Fibroblast of skin of left quadriceps (primary cell): ENCODE measurements at regions not wholly inside any gene's neighbourhood (a gene's known extent, or its start where the extent isn't known, plus 50 kb on each side); places are given as distances from the start of the nearest gene placed in this dataset.
"Not testable (repeated sequence)": the region's sequence is repeated elsewhere in the genome, so short reads cannot be mapped to it uniquely, and the experiment has no call there.

Source experiments
- DNase-seq, 2 experiments: peaks; one replicate each; pipeline ENCODE4 v3.0.0-alpha.2; 2013; ENCODE audit warnings: low read depth in 2 of 2

GRCh38 chr10:6984971-6985370 lies 404.9 kb upstream of the PRKCQ start:
- DNase-seq: no peak

- DNase-seq: not testable (repeated sequence)
Observed at GRCh38 chr10:6984016-6984415, 403.9 kb upstream of the PRKCQ start.

DNA sequence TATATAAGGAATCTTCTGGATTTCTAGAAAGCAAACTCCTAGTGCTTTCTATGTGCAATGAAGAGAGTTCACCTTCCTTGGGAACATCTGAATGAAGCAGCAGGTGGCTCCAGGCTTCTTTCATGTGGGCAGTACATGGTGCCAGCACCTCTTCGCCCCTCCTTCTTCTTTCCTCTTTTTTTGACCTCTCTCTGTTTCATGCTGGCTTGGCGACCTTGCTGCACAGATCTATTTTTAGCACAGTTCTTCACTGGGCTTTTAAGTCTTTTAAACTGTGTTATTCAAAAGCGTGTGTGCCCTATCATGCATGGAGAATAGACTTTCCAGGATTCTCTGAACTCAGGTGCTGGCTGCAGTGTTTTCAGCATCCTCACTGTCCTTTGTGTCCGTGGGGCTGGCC lies 400.3 kb upstream of the PRKCQ start:
- no peak for DNase-seq

DNA sequence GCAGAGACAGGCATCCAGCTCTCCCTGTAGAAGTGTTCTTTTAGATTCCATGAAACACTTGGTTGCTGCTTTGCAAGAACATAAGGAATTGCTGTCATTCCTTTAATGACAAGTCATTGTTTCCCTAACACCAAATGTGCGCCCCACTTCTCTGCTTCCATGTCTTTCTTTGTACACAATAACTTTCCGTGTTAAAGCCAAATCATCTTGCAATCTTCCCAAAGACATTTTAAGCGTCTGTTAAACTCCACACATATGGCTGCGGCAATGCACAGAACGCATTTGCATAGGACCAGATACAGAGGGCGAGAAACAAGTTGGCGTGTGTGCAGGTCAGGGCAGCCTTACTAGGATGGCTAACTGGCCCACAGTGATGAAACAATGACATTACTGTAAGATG lies 399.3 kb upstream of the PRKCQ start:
- no peak for DNase-seq

GRCh38 chr10:6978187-6978627 lies 398.1 kb upstream of the PRKCQ start:
- no peak for DNase-seq

DNA sequence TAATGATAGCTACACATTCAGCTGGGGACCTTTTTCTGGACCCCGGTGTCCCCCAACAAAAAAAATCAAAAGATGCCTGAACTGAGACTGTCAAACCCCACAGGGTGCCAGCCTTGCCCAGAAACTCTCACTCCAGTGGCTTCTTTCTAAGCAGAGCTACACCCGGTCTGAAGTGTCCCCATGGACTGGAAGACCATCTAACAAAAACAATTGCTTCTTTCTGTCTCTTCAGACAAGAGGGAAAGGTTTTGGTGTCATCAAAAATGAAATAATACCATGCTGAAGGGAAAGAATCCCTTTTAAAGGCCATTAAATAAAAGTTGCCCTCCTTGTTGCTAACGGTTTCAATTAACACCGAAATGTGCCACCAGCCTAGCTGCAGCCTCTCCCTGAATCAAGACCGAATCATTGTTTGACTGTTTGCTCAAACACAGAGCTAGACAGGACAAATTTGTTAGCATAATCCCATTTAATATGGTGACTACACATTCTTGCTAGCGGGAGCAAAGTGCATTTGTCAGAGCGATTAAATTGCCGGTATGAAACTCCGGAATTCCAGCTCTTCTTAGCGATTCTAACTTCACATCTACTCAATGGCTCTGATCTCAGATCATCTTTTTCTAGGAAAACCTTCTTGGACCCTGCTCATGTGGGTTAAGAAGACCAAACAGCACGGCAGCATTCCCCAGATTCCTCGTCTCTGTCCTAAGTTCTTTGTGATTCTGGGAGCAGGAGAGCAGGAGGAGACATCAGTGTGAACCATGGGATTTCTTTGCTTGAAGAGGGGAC lies 397.5 kb upstream of the PRKCQ start:
- no peak for DNase-seq

DNA sequence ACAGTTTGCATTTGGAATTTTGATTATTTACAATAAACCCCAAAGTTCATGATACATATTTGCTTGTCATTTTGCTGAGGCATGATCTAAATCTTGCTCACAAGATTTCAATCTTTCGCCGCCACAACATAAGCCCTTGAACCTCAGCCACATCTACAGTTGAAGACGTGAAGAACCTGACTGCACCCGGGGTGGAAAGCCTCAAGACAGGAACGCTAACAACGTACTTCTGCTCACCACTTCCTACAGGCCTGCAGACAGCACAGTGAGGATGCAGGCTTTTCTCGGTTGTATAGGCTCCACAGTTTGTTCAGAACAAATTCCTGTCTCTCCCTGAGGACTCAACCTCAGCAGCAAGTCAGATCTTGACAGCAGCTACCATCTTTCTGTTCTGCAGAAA lies 393.8 kb upstream of the PRKCQ start:
- DNase-seq: no peak

DNA sequence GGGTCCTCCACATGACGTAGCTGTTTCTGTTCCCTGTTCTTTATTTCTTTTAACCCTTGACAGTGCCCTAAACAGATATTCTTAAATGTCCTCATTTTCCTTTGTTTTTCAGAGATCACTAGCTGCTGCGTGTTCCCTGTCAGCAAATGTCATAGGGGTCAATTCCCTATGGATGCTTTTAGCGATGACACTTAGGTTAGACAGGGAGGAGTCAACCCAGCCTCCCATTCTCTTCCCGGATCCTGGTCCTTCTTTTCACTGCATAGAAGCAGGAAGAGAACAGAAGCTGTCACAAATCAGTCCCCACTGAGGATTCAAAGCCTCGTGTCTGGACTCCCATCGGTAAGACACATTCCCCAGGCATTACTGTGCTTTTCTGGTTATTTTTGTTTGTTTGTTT lies 392.1 kb upstream of the PRKCQ start:
- DNase-seq: no peak

DNA sequence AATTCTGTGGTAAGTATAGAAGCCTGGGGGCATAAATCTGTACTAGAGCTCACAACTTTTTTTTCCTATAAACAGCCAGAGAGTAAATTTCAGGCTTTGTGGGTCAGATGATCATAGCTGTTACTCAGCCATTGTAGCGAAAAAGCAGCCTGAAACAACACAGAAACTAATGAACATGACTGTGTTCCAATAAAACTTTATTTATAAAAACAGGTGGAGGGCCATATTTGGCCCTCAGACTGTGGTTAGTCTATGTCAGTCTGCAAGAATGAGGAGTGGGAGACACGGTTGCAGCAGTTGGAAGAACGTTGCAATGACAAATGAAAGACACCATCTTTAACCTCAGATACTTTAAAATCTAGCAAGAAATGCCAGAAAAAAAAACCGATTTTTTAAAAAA lies 389.6 kb upstream of the PRKCQ start:
- DNase-seq: no peak

DNA sequence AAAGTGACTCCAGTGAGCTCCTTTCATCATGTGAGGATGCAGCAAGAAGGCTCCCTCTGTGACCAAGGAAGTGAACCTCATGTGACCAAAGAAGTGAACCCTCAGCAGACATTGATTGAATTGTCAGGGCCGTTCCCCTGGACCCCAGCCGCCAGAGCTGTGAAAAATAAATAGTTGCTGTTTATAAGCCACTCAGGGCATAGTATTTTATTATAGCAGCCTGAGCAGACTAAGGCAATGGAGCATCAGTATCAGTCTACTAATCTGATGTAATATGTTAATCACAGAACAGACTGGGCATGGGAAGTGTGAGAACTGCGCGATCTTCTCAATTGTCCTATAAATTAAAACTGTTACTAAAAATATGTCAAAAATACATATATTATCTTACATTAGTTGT lies 384.5 kb upstream of the PRKCQ start:
- DNase-seq: no peak

- no peak for DNase-seq
Observed at GRCh38 chr10:6962576-6962975, 382.5 kb upstream of the PRKCQ start.

GRCh38 chr10:6958711-6959110 lies 378.6 kb upstream of the PRKCQ start:
- no peak for DNase-seq

GRCh38 chr10:6958254-6958653 lies 378.2 kb upstream of the PRKCQ start:
- DNase-seq: no peak

DNA sequence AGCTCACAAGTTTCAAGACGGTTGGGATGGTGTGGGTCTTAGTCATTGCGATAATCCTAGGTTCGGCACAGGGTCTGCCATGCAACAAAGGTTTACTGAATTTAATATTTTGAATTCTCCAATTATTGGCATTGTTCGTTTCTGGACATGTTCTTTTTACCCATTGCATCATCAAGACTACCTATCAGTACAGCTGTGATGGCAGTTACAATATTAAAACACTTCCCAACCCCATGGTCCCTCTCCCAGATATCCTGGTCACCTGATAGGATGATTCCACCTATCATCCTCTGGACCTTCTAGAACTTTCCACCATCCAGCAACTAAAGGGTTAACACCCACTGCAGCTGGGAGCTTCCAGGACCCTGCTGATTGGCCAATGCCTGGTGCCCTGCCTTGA lies 377.8 kb upstream of the PRKCQ start:
- DNase-seq: no peak

GRCh38 chr10:6956562-6956961 lies 376.5 kb upstream of the PRKCQ start:
- no peak for DNase-seq

GRCh38 chr10:6953271-6953801 lies 373.3 kb upstream of the PRKCQ start:
- DNase-seq: no peak

- no peak for DNase-seq
Observed at GRCh38 chr10:6951732-6952131, 371.7 kb upstream of the PRKCQ start.

DNA sequence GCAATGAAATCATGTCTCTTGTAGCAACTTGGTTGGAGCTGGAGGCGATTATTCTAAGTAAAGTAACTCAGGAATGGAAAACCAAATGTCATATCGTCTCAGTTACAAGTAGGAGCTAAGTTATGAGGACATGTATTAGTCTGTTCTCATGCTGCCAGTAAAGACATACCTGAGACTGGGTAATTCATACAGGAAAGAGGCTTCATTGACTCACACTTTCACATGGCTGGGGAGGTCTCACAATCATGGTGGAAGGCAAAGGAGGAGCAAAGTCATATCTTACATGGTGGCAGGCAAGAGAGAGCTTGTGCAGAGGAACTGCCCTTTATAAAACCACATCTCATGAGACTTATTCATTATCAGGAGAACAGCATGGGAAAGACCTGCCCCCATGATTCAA lies 370.1 kb upstream of the PRKCQ start:
- DNase-seq: no peak

DNA sequence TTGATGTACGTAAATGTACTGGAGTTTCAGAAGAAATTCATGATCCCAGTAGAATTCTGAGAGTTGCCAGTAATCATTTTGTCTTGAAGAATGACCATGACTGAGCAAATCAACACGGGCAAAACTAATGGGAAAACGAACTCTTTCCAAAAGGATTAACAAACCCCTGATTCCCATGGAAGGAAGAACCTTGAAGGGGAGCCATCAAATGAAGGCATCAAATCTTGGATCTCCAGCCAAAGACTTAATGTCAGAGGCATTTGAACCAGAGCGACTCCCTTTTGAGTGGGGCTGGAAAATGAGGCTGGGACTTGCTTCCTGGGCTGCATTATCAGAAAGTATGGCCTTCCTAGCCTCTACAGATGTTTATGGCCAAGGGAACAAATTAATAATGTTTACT lies 364.4 kb upstream of the PRKCQ start:
- DNase-seq: no peak

DNA sequence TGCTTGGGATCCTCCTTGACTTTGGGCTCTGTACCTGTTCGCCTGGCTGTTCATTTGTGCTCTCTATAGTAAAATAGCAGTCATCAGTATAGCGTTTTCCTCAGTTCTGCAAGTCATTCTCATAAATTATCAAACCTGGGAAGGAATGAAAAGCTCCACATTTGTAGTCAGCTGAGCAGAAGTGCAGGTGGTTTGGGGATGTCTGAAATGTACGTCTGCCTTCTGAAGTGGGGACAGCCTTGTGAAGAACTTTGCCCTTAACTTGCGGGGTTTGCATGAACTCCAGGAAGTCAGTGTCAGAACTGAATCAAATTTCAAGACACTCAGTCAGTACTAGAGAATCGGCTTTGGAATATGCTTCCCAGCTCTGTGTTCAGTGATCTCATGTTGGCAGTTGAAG lies 358.3 kb upstream of the PRKCQ start:
- no peak for DNase-seq

GRCh38 chr10:6936931-6937330 lies 356.9 kb upstream of the PRKCQ start:
- DNase-seq: no peak

GRCh38 chr10:6929148-6929830 lies 349.2 kb upstream of the PRKCQ start:
- no peak for DNase-seq

DNA sequence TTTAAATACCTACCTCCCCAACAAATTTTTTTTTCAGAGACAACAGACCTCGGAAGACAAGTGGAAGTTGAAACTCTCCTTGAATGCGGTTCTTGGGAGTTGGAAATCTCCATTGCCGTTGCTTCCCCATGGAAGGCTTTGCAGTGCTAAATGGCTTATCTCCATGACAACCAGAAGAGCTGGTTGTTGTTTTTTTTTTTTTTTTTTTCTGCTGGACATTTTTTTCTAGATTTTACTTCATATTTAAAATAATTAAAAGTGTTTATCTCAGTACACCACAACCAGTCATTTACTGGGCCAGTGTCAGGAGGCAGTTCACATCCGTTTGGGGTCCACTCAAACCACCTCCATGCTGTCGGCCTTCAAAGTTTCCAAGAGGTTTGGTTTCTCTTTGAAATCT lies 348.5 kb upstream of the PRKCQ start:
- DNase-seq: no peak
